ENCODE measurements at regions not wholly inside any gene's neighbourhood (a gene's known extent, or its start where the extent isn't known, plus 50 kb on each side); places are given as distances from the start of the nearest gene placed in this dataset.

- POLR2A ChIA-PET = no interaction called here
- Histone ChIP-seq H3K27ac (ENCODE audit: extremely low read depth, low read depth, low read length) (no peak overlapping the region), H3K79me2 (ENCODE audit: control insufficient read depth, insufficient read depth, low read length) (no peaks in the 10 kb centered on the region), H4K20me1 (replicated peaks; ENCODE audit: control insufficient read depth, insufficient read depth, low read length) (no peaks in the 10 kb centered on the region), H3K4me2 (ENCODE audit: insufficient read depth, low read length) (no peak overlapping the region), H3K9ac (ENCODE audit: insufficient read depth in 1 of 2, low read depth in 2 of 2, low read length in 2 of 2) (no peak overlapping the region), H3K9me1 (ENCODE audit: control insufficient read depth, insufficient read depth, low read length) (no peaks in the 10 kb centered on the region), H2AFZ (ENCODE audit: low read depth, low read length) (no peak overlapping the region), H3K36me3 (ENCODE audit: control insufficient read depth, insufficient read depth, low read length) (no peaks in the 10 kb centered on the region), H3K4me1 (replicated peaks in 1 of 2; ENCODE audit: control insufficient read depth in 2 of 2, insufficient read depth in 2 of 2, low read length in 2 of 2) (0 out of 5 replicates have a peak, but pooled peaks cover 0 to 2% of the 10 kb centered on the region in 2 experiments), H3K27me3 (ENCODE audit: control insufficient read depth in 2 of 2, insufficient read depth in 2 of 2, low read length in 2 of 2) (no peaks in the 10 kb centered on the region), H3K9me3 (replicated peaks; ENCODE audit: control insufficient read depth, insufficient read depth, low read depth, low read length) (no peaks in the 10 kb centered on the region), H3K4me3 (no peak overlapping the region)
- in situ Hi-C loops (cut with MboI) (loop anchor here (25.0 kb wide), 1 partner anchor 905 kb away; no protein-coding TSS in a partner anchor), intact Hi-C loops (cut with micrococcal nuclease) (no loop called here)
- BruUV-seq (replicated peaks) = no TSS peak
- DNase-seq (ENCODE audit: extremely low read depth in 1 of 4, low spot score in 3 of 4) (no peak), FAIRE-seq (no peak), ATAC-seq (no peak)
- CTCF ChIA-PET (ENCODE audit: low intra/inter-chr PET ratio) = no interaction called here
- TF ChIP-seq PTBP1 (IDR thresholded peaks at IDR 0.05; ENCODE audit: low read depth, low read length) = no peak
- no peak for TF ChIP-seq HES1 (IDR thresholded peaks at IDR 0.05; ENCODE audit: low read depth)
- TF ChIP-seq ADNP (tag; IDR thresholded peaks at IDR 0.05) = no peak
- TF ChIP-seq MYBL2 (IDR thresholded peaks at IDR 0.05; ENCODE audit: low read depth) = no peak
- no peak for TF ChIP-seq MYBL2 (CRISPR knock-in tag; IDR thresholded peaks at IDR 0.05; ENCODE audit: borderline replicate concordance)
- TF ChIP-seq ZNF644 (tag; IDR thresholded peaks at IDR 0.05; ENCODE audit: low read depth) = no peak
- no peak for TF ChIP-seq WHSC1 (IDR thresholded peaks at IDR 0.05; ENCODE audit: low read length)
- no peak for TF ChIP-seq BRF1 (IDR thresholded peaks at IDR 0.05; ENCODE audit: borderline replicate concordance, extremely low read depth, insufficient read length)
- no peak for TF ChIP-seq TSHZ1 (CRISPR knock-in tag; IDR thresholded peaks at IDR 0.05)
- no peak for TF ChIP-seq KAT2B (IDR thresholded peaks at IDR 0.05; ENCODE audit: low read depth, low read length)
- TF ChIP-seq BCOR (IDR thresholded peaks at IDR 0.05) = no peak
- TF ChIP-seq NFRKB (IDR thresholded peaks at IDR 0.05; ENCODE audit: low read depth) = no peak
- no peak for TF ChIP-seq MXD1 (CRISPR knock-in tag; IDR thresholded peaks at IDR 0.05; ENCODE audit: borderline replicate concordance, poor library complexity, severe bottlenecking)
- TF ChIP-seq ZZZ3 (IDR thresholded peaks at IDR 0.05) = no peak
- no peak for TF ChIP-seq CLOCK (CRISPR knock-in tag; IDR thresholded peaks at IDR 0.05; ENCODE audit: borderline replicate concordance)
- no peak for TF ChIP-seq CSDE1 (IDR thresholded peaks at IDR 0.05)
These were observed 165.6 kb upstream of the WDFY3 start for GRCh38 chr4:85132117-85132516.

All from K562 (cell line).